ENCODE measurements at regions not wholly inside any gene's neighbourhood (a gene's known extent, or its start where the extent isn't known, plus 50 kb on each side); places are given as distances from the start of the nearest gene placed in this dataset.

- no peak for TF ChIP-seq MXI1 (IDR thresholded peaks at IDR 0.05; ENCODE audit: low read depth, low read length)
- TF ChIP-seq ZBTB33 (IDR thresholded peaks at IDR 0.05; ENCODE audit: borderline replicate concordance, low read depth), result no peak
- TF ChIP-seq TCF12 (IDR thresholded peaks at IDR 0.05), result no peak
- TF ChIP-seq SMC3 (IDR thresholded peaks at IDR 0.05; ENCODE audit: low read depth, low read length), result no peak
These were observed 99.9 kb upstream of the ADRA2C start for GRCh38 chr4:3666263-3666662.
